Ovary (tissue), 1 donor: ENCODE measurements at regions not wholly inside any gene's neighbourhood (a gene's known extent, or its start where the extent isn't known, plus 50 kb on each side); places are given as distances from the start of the nearest gene placed in this dataset.

Experiments used
- EP300 ChIP-seq: sonication (generic); formaldehyde crosslinking; IDR thresholded peaks from one replicate; pipeline ENCODE4 v1.6.1; 2017; ENCODE audit warnings: antibody characterized with exemption
- POLR2A ChIP-seq: fragments of 450-650 bp; IDR thresholded peaks from one replicate; pipeline ENCODE4 v1.6.1; 2017; ENCODE audit warnings: antibody characterized with exemption, mild to moderate bottlenecking, moderate library complexity

DNA sequence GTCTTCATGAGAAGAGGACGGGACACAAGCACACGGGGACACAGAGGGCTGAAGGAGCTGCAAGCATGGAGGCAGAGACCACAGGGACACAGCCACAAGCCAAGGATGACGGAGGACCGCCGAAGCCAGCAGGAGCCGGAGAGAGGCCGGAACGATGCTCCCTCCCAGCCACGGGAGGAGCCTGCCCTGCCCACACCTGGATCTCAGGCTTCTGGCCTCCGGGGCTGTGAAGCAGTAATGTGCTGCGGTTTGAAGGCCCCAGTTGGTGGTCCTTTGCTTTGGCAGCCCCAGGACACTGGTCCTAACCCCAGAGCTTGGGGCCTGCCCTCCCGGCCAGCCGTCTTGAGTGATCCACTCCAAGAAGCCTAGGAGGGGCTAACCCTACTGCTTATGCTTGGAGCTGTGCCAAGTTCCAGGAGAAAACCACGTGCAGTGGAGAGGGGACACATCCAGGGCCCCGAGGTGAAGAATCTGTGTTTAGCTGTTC is 85.9 kb downstream of the HMX1 start:
- TF ChIP-seq EP300 (no peak), POLR2A (no peak)
